SK-N-SH treated with all-trans-retinoic acid at 6 μM for 48 hours (cell line): ENCODE measurements at regions not wholly inside any gene's neighbourhood (a gene's known extent, or its start where the extent isn't known, plus 50 kb on each side); places are given as distances from the start of the nearest gene placed in this dataset.

Experiments used
- ATAC-seq: fragments of 200-7000 bp; cut with Tn5 transposase; 3 replicates; pipeline ENCODE4 v1.9.1; 2020; ENCODE audit warnings: mild to moderate bottlenecking, moderate library complexity
- ARNTL ChIP-seq: fragments of 450-650 bp; formaldehyde crosslinking; IDR thresholded peaks from 2 replicates; pipeline ENCODE4 v1.5.0; 2020; ENCODE audit warnings: low read depth, mild to moderate bottlenecking, moderate library complexity, borderline replicate concordance
- BACH2 ChIP-seq: fragments of 250-450 bp; sonication (Bioruptor Pico); IDR thresholded peaks from 2 replicates; pipeline ENCODE4 v1.9.0; 2021; ENCODE audit warnings: mild to moderate bottlenecking, borderline replicate concordance
- CSDC2 ChIP-seq: fragments of 250-450 bp; sonication (Bioruptor Pico); IDR thresholded peaks from 2 replicates; pipeline ENCODE4 v1.5.0; 2020; ENCODE audit warnings: mild to moderate bottlenecking, moderate library complexity
- ESRRG ChIP-seq: fragments of 250-450 bp; sonication (Bioruptor Pico); IDR thresholded peaks from 2 replicates; pipeline ENCODE4 v1.6.1; 2021; ENCODE audit warnings: mild to moderate bottlenecking
- GLIS3 ChIP-seq: fragments of 250-450 bp; sonication (Bioruptor Pico); IDR thresholded peaks from 2 replicates; pipeline ENCODE4 v1.5.0; 2020; ENCODE audit warnings: mild to moderate bottlenecking, moderate library complexity
- ISL1 ChIP-seq: fragments of 250-450 bp; sonication (Bioruptor Pico); IDR thresholded peaks from 2 replicates; pipeline ENCODE4 v2.1.2; 2022; ENCODE audit warnings: mild to moderate bottlenecking, moderate library complexity
- PATZ1 ChIP-seq: fragments of 250-450 bp; sonication (Bioruptor Pico); IDR thresholded peaks from 2 replicates; pipeline ENCODE4 v1.8.0; 2020; ENCODE audit warnings: mild to moderate bottlenecking, moderate library complexity, borderline replicate concordance
- POU6F1 ChIP-seq: fragments of 250-450 bp; sonication (Bioruptor Pico); IDR thresholded peaks from 2 replicates; pipeline ENCODE4 v1.8.0; 2021; ENCODE audit warnings: low read depth, mild to moderate bottlenecking, moderate library complexity, borderline replicate concordance
- PPARA ChIP-seq: fragments of 250-450 bp; sonication (Bioruptor Pico); IDR thresholded peaks from 2 replicates; pipeline ENCODE4 v1.5.0; 2020; ENCODE audit warnings: mild to moderate bottlenecking, borderline replicate concordance
- RARB ChIP-seq: fragments of 250-450 bp; sonication (Bioruptor Pico); IDR thresholded peaks from 2 replicates; pipeline ENCODE4 v1.8.0; 2021; ENCODE audit warnings: mild to moderate bottlenecking, moderate library complexity
- SNAI2 ChIP-seq: fragments of 250-450 bp; sonication (Bioruptor Pico); IDR thresholded peaks from 2 replicates; pipeline ENCODE4 v1.5.0; 2020; ENCODE audit warnings: mild to moderate bottlenecking, moderate library complexity
- TCF4 ChIP-seq: fragments of 250-450 bp; sonication (Bioruptor Pico); IDR thresholded peaks from 2 replicates; pipeline ENCODE4 v1.8.0; 2021; ENCODE audit warnings: mild to moderate bottlenecking, moderate library complexity, borderline replicate concordance
- TOX ChIP-seq: fragments of 250-450 bp; sonication (Bioruptor Pico); IDR thresholded peaks from 2 replicates; pipeline ENCODE4 v1.8.0; 2021; ENCODE audit warnings: mild to moderate bottlenecking, moderate library complexity, borderline replicate concordance
- ZC3H10 ChIP-seq: fragments of 250-450 bp; sonication (Bioruptor Pico); IDR thresholded peaks from 2 replicates; pipeline ENCODE4 v1.5.1; 2021; ENCODE audit warnings: mild to moderate bottlenecking, moderate library complexity
- ZFP3 ChIP-seq: fragments of 250-450 bp; sonication (Bioruptor Pico); IDR thresholded peaks from 2 replicates; pipeline ENCODE4 v1.5.0; 2020; ENCODE audit warnings: mild to moderate bottlenecking, moderate library complexity
- ZFP30 ChIP-seq: fragments of 450-650 bp; formaldehyde crosslinking; IDR thresholded peaks from 2 replicates; pipeline ENCODE4 v1.5.0; 2022; ENCODE audit warnings: mild to moderate bottlenecking, moderate library complexity
- ZNF565 ChIP-seq: fragments of 450-650 bp; formaldehyde crosslinking; conservative IDR thresholded peaks from 2 replicates; pipeline ENCODE4 v1.5.0; 2020; ENCODE audit warnings: low read depth, mild to moderate bottlenecking, moderate library complexity
- ZNF70 ChIP-seq: fragments of 450-650 bp; formaldehyde crosslinking; IDR thresholded peaks from 2 replicates; pipeline ENCODE4 v1.5.0; 2020; ENCODE audit warnings: mild to moderate bottlenecking, moderate library complexity
- ZNF8 ChIP-seq: fragments of 450-650 bp; formaldehyde crosslinking; IDR thresholded peaks from 2 replicates; pipeline ENCODE4 v1.5.0; 2020; ENCODE audit warnings: mild to moderate bottlenecking, moderate library complexity
- TF ChIP-seq, protein P1 (sequence below): fragments of 250-450 bp; sonication (Bioruptor Pico); IDR thresholded peaks from 2 replicates; pipeline ENCODE4 v1.5.1; 2020; ENCODE audit warnings: low read depth, mild to moderate bottlenecking, moderate library complexity
- TF ChIP-seq, protein P2 (sequence below): fragments of 250-450 bp; sonication (Bioruptor Pico); IDR thresholded peaks from 2 replicates; pipeline ENCODE4 v1.5.0; 2020; ENCODE audit warnings: mild to moderate bottlenecking, moderate library complexity

- ATAC-seq = no peak
- TF ChIP-seq BACH2 (CRISPR knock-in tag) (no peak), ZC3H10 (CRISPR knock-in tag) (no peak), TCF4 (CRISPR knock-in tag) (no peak), ZFP30 (CRISPR knock-in tag) (no peak), RARB (no peak), ZFP3 (CRISPR knock-in tag) (no peak), ZNF8 (CRISPR knock-in tag) (no peak), ARNTL (CRISPR knock-in tag) (no peak)
- TF ChIP-seq, protein P1, sequence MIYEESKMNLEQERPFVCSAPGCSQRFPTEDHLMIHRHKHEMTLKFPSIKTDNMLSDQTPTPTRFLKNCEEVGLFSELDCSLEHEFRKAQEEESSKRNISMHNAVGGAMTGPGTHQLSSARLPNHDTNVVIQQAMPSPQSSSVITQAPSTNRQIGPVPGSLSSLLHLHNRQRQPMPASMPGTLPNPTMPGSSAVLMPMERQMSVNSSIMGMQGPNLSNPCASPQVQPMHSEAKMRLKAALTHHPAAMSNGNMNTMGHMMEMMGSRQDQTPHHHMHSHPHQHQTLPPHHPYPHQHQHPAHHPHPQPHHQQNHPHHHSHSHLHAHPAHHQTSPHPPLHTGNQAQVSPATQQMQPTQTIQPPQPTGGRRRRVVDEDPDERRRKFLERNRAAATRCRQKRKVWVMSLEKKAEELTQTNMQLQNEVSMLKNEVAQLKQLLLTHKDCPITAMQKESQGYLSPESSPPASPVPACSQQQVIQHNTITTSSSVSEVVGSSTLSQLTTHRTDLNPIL (CRISPR knock-in tag) = no peak
- TF ChIP-seq, protein P2, sequence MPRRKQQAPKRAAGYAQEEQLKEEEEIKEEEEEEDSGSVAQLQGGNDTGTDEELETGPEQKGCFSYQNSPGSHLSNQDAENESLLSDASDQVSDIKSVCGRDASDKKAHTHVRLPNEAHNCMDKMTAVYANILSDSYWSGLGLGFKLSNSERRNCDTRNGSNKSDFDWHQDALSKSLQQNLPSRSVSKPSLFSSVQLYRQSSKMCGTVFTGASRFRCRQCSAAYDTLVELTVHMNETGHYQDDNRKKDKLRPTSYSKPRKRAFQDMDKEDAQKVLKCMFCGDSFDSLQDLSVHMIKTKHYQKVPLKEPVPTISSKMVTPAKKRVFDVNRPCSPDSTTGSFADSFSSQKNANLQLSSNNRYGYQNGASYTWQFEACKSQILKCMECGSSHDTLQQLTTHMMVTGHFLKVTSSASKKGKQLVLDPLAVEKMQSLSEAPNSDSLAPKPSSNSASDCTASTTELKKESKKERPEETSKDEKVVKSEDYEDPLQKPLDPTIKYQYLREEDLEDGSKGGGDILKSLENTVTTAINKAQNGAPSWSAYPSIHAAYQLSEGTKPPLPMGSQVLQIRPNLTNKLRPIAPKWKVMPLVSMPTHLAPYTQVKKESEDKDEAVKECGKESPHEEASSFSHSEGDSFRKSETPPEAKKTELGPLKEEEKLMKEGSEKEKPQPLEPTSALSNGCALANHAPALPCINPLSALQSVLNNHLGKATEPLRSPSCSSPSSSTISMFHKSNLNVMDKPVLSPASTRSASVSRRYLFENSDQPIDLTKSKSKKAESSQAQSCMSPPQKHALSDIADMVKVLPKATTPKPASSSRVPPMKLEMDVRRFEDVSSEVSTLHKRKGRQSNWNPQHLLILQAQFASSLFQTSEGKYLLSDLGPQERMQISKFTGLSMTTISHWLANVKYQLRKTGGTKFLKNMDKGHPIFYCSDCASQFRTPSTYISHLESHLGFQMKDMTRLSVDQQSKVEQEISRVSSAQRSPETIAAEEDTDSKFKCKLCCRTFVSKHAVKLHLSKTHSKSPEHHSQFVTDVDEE (CRISPR knock-in tag) = no peak
- TF ChIP-seq, all 23 proteins: peak for 0
Measured at GRCh38 chr6:117169064-117169665, 96.2 kb upstream of the VGLL2 start.

GRCh38 chr6:117169781-117170281, 95.5 kb upstream of the VGLL2 start:
- TF ChIP-seq ZNF70 (CRISPR knock-in tag) (no peak), ESRRG (CRISPR knock-in tag) (no peak), POU6F1 (CRISPR knock-in tag) (no peak), BACH2 (CRISPR knock-in tag) (no peak), TOX (CRISPR knock-in tag) (no peak), SNAI2 (no peak), ARNTL (CRISPR knock-in tag) (no peak), ISL1 (CRISPR knock-in tag) (no peak), ZNF565 (no peak), ZNF8 (CRISPR knock-in tag) (no peak), ZFP30 (CRISPR knock-in tag) (no peak), PATZ1 (CRISPR knock-in tag) (no peak), ZFP3 (CRISPR knock-in tag) (no peak), TCF4 (CRISPR knock-in tag) (no peak), PPARA (CRISPR knock-in tag) (no peak), CSDC2 (no peak), RARB (no peak), GLIS3 (no peak)
- TF ChIP-seq, protein P1 (CRISPR knock-in tag) = no peak
- TF ChIP-seq, protein P2 (CRISPR knock-in tag) = no peak
- ATAC-seq = no peak
